HFFc6 (cell line): ENCODE measurements at regions not wholly inside any gene's neighbourhood (a gene's known extent, or its start where the extent isn't known, plus 50 kb on each side); places are given as distances from the start of the nearest gene placed in this dataset.

Experiments
- DNase-seq: peaks from one replicate; pipeline ENCODE4 v3.0.0-alpha.2; 2018
- H3K27ac Mint-ChIP-seq: 2 replicates; pipeline ENCODE4 v1.8.0; 2020; ENCODE audit warnings: mild to moderate bottlenecking, mixed read lengths
- H3K27me3 Mint-ChIP-seq: 2 replicates; pipeline ENCODE4 v1.8.0; 2021; ENCODE audit warnings: mild to moderate bottlenecking, moderate library complexity, mixed read lengths; ENCODE audit not compliant: insufficient read depth
- H3K36me3 Mint-ChIP-seq: 2 replicates; pipeline ENCODE4 v1.8.0; 2021; ENCODE audit warnings: low read depth, mixed read lengths
- H3K4me1 Mint-ChIP-seq: 2 replicates; pipeline ENCODE4 v1.8.0; 2020; ENCODE audit warnings: low read depth, mixed read lengths
- H3K4me3 Mint-ChIP-seq: 2 replicates; pipeline ENCODE4 v1.8.0; 2020; ENCODE audit warnings: mild to moderate bottlenecking, moderate library complexity, mixed read lengths
- H3K9me3 Mint-ChIP-seq: 2 replicates; pipeline ENCODE4 v1.8.0; 2020; ENCODE audit warnings: mild to moderate bottlenecking, mixed read lengths
- TF ChIP-seq, protein P1 (sequence below): fragments of 200-600 bp; sonication (generic); IDR thresholded peaks from 2 replicates; pipeline ENCODE4 v1.5.0; 2021; ENCODE audit warnings: antibody characterized with exemption, mild to moderate bottlenecking

DNA sequence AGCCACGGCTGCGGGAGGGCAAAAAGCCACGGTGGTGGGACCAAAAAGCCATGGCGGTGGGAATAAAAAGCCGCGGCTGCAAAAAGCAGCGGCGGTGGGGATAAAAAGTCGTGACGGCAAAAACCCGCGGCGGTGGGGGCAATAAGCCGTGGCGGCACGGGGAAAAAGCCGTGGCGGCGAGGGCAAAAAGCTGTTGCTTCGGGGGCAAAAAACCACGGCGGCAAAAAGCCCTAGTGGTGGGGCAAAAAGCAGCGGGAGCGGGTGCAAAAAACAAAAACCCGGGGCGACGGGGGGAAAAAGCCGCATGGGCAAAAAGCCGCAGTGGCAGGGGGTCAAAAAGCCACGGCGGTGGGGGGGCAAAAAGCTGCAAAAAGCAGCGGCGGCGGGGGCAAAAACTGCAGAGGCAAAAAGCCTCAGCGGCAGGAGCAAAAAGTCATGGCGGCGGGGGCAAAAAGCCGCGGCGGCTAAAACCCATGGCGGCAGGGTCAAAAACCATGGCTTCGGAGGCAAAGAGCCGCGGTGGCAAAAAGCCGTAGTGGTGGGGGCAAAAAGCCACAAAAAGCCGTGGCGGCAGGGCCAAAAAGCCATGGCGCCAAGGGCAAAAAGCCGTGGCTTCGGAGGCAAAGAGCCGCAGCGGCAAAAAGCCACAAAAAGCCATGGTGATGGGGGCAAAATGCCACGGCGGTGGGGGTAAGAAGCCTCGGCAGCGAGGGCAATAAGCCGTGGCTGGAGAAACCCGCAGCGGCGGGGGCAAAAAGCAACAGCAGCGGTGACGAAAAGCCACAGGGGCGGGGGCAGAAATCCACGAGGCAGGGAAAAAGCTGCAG is 525.8 kb downstream of the ZNF33B start:
- H3K4me3 Mint-ChIP-seq: no peak overlapping the region
- no peaks in the 10 kb centered on the region for H3K4me1 Mint-ChIP-seq
- H3K36me3 Mint-ChIP-seq: no peaks in the 10 kb centered on the region
- H3K27ac Mint-ChIP-seq: no peak overlapping the region
- TF ChIP-seq, protein P1, sequence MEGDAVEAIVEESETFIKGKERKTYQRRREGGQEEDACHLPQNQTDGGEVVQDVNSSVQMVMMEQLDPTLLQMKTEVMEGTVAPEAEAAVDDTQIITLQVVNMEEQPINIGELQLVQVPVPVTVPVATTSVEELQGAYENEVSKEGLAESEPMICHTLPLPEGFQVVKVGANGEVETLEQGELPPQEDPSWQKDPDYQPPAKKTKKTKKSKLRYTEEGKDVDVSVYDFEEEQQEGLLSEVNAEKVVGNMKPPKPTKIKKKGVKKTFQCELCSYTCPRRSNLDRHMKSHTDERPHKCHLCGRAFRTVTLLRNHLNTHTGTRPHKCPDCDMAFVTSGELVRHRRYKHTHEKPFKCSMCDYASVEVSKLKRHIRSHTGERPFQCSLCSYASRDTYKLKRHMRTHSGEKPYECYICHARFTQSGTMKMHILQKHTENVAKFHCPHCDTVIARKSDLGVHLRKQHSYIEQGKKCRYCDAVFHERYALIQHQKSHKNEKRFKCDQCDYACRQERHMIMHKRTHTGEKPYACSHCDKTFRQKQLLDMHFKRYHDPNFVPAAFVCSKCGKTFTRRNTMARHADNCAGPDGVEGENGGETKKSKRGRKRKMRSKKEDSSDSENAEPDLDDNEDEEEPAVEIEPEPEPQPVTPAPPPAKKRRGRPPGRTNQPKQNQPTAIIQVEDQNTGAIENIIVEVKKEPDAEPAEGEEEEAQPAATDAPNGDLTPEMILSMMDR: no peak
- no peak for DNase-seq
- peaks cover 28% of the 10 kb centered on the region for H3K9me3 Mint-ChIP-seq
- no peaks in the 10 kb centered on the region for H3K27me3 Mint-ChIP-seq

DNA sequence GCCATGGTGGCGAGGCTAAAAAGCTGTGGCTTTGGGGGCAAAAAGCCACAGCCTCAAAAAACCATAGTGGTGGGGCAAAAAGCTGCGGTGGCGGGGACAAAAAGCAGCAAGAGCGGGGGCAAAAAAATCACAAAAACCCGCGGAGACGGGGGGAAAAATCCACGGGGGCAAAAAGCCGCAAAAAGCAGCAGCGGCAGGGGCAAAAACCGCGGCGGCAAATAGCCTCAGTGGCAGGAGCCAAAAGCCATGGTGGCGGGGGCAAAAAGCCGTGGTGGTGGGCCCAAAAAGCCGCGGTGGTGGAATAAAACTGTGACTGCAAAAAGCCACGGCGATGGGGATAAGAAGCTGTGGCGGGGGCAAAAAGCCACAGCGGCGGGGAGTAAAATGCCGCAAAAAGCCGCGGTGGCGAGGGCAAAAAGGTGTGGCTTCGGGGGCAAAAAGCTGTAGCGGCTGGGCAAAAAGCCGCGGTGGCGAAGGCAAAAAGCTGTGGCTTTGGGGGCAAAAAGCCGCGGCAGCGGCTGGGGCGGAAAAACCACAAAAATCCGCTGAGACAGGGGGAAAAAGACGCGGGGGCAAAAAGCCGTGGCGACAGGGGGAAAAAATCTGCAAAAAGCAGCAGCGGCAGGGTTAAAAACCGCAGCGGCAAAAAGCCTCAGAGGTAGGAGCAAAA is 526.6 kb downstream of the ZNF33B start:
- DNase-seq: no peak
- Mint-ChIP-seq H3K27ac (no peak overlapping the region), H3K9me3 (peaks cover 27% of the 10 kb centered on the region), H3K36me3 (no peaks in the 10 kb centered on the region), H3K4me1 (no peaks in the 10 kb centered on the region), H3K4me3 (no peak overlapping the region), H3K27me3 (no peaks in the 10 kb centered on the region)
- TF ChIP-seq, protein P1: no peak

DNA sequence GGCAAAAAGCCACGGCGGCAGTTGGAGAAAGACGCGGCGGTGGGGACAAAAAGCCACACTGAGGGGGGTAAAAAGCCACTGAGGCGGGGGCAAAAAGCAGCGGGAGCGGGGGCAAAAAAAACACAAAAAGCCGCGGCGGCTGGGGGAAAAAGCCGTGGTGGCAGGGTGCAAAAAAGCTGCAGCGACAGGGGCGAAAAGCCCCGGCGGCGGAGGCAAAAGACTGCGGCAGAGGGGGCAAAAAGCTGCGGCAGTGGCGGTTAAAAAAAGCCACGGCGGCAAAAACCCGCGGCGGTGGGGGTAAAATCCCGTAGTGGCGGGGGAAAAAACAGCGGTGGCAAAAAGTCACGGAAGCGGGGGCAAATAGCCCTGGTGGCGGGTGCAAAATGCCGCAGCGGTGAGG is 527.3 kb downstream of the ZNF33B start:
- H3K9me3 Mint-ChIP-seq: peaks cover 24% of the 10 kb centered on the region
- H3K27me3 Mint-ChIP-seq: no peaks in the 10 kb centered on the region
- no peaks in the 10 kb centered on the region for H3K4me1 Mint-ChIP-seq
- no peaks in the 10 kb centered on the region for H3K36me3 Mint-ChIP-seq
- no peak for DNase-seq
- no peak overlapping the region for H3K27ac Mint-ChIP-seq
- TF ChIP-seq, protein P1: no peak
- H3K4me3 Mint-ChIP-seq: no peak overlapping the region
